GM12873 (cell line): ENCODE measurements at regions not wholly inside any gene's neighbourhood (a gene's known extent, or its start where the extent isn't known, plus 50 kb on each side); places are given as distances from the start of the nearest gene placed in this dataset.

Experiments
- CTCF ChIP-seq: IDR thresholded peaks from 2 replicates; pipeline ENCODE4 v1.5.1; 2012; ENCODE audit warnings: low read depth, mild to moderate bottlenecking, moderate library complexity, low read length, control low read depth; ENCODE audit not compliant: insufficient read depth; ENCODE audit errors: missing control alignments

- TF ChIP-seq CTCF, result no peak
Measured at GRCh38 chr14:41120402-41120801, 486.3 kb upstream of the LRFN5 start.

- TF ChIP-seq CTCF, result no peak
Measured at GRCh38 chr14:41096131-41096530, 510.5 kb upstream of the LRFN5 start.

- no peak for TF ChIP-seq CTCF
Measured at GRCh38 chr14:41087056-41087455, 519.6 kb upstream of the LRFN5 start.

- TF ChIP-seq CTCF, result no peak
Measured at GRCh38 chr14:41073544-41073943, 533.1 kb upstream of the LRFN5 start.

GRCh38 chr14:41072776-41073175, 533.9 kb upstream of the LRFN5 start:
- TF ChIP-seq CTCF, result no peak

- no peak for TF ChIP-seq CTCF
Measured at GRCh38 chr14:41071351-41071750, 535.3 kb upstream of the LRFN5 start.

- TF ChIP-seq CTCF, result no peak
Measured at GRCh38 chr14:41062826-41063225, 543.9 kb upstream of the LRFN5 start.
